ENCODE measurements at regions not wholly inside any gene's neighbourhood (a gene's known extent, or its start where the extent isn't known, plus 50 kb on each side); places are given as distances from the start of the nearest gene placed in this dataset.

DNA sequence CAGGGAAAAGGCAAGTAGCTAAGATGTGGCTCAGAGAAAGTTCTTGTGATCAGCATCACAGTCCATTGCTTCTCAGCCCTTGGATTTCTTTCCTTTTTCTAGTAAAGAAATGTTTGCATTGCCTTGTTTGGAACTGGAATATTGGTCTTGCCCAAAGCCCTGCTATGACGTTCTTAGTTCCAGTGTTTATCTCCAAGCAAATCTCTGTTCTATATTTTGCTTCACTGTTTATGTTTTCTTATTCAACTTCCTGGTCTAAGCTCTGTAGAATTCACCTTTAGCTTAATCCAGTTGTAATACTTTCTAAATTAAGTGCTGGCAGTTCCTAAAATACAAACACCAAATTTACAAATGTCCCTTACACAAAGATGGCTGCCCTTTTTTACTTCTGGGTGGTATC, 88.7 kb upstream of the ZNF438 start (continued):
- TF ChIP-seq, protein P1, sequence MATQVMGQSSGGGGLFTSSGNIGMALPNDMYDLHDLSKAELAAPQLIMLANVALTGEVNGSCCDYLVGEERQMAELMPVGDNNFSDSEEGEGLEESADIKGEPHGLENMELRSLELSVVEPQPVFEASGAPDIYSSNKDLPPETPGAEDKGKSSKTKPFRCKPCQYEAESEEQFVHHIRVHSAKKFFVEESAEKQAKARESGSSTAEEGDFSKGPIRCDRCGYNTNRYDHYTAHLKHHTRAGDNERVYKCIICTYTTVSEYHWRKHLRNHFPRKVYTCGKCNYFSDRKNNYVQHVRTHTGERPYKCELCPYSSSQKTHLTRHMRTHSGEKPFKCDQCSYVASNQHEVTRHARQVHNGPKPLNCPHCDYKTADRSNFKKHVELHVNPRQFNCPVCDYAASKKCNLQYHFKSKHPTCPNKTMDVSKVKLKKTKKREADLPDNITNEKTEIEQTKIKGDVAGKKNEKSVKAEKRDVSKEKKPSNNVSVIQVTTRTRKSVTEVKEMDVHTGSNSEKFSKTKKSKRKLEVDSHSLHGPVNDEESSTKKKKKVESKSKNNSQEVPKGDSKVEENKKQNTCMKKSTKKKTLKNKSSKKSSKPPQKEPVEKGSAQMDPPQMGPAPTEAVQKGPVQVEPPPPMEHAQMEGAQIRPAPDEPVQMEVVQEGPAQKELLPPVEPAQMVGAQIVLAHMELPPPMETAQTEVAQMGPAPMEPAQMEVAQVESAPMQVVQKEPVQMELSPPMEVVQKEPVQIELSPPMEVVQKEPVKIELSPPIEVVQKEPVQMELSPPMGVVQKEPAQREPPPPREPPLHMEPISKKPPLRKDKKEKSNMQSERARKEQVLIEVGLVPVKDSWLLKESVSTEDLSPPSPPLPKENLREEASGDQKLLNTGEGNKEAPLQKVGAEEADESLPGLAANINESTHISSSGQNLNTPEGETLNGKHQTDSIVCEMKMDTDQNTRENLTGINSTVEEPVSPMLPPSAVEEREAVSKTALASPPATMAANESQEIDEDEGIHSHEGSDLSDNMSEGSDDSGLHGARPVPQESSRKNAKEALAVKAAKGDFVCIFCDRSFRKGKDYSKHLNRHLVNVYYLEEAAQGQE (IDR thresholded peaks at IDR 0.05; ENCODE audit: low read depth) = no peak
- TF ChIP-seq SIN3A (IDR thresholded peaks at IDR 0.05; ENCODE audit: low read depth) = no peak

DNA sequence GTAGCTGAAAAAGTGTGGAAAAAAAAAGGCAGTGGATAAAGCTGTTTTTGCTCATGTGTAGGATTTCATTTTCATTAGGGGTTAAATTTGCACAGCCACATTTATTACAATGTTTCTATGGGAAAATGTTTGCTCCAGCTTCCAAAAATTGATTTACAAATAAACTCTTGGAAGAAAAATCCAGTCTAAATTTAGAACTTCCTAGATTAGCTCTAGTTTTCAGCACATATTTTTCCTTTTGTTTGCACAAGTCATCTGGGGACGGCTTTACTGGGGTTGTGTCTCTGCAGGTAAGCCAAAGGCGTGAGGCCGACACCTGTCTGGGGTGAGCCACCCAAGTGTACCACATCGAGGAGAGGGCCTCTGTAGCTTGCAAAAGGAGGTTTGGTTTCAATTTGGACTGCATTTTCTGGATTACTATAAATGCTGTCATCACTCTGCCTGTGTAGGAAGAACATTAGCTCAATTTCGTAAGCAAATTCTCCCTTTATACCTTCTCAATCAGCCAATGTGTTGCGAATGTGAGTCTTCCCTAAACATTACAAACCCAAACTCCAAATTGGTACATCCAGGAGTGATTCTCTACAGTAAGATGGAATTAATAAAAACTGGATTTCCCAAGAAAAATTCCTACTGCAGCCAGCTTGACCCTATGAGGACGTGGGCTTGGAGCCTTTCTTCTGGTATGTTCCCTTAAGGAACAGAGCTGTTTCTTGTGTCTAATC, 89.5 kb upstream of the ZNF438 start:
- Histone ChIP-seq H3K4me2 (ENCODE audit: low read length) (no peak overlapping the region), H3K4me1 (ENCODE audit: control insufficient read depth in 1 of 2, insufficient read depth in 2 of 2, low read length in 2 of 2) (no peaks in the 10 kb centered on the region; a peak in 1 of 4 replicates), H3K27me3 (ENCODE audit: insufficient read depth, low read length) (no peaks in the 10 kb centered on the region), H3K9me3 (ENCODE audit: control insufficient read depth in 1 of 2, insufficient read depth in 1 of 2, low read depth in 1 of 2, low read length in 2 of 2) (no peaks in the 10 kb centered on the region), H3K27ac (ENCODE audit: low read depth, low read length) (no peak overlapping the region), H3K4me3 (replicated peaks in 1 of 2; ENCODE audit: low read depth in 1 of 2, low read length in 2 of 2) (no peak overlapping the region), H3K79me2 (ENCODE audit: insufficient read depth, low read length) (no peaks in the 10 kb centered on the region), H4K20me1 (ENCODE audit: insufficient read depth) (no peaks in the 10 kb centered on the region), H3K36me3 (ENCODE audit: control insufficient read depth in 1 of 2, insufficient read depth in 2 of 2, low read length in 2 of 2) (no peaks in the 10 kb centered on the region), H2AFZ (ENCODE audit: low read depth, low read length, poor library complexity, severe bottlenecking) (no peak overlapping the region), H3K9me2 (ENCODE audit: insufficient read depth) (no peaks in the 10 kb centered on the region), H3K9ac (ENCODE audit: low read length) (no peak overlapping the region)
- ChIA-PET POLR2A (no interaction called here), RAD21 (ENCODE audit: low non-redundant PET in 1 of 2, low total read pairs in 2 of 2, uncharacterized antibody in 2 of 2, unreplicated experiment in 2 of 2) (no interaction called here), CTCF (interaction anchor here (0.9 kb wide), 1 partner anchor 10 kb away, joined by 4 read pairs; no protein-coding TSS in a partner anchor)
- intact Hi-C loops (cut with micrococcal nuclease) = no loop called here
- ATAC-seq (no peak), DNase-seq (ENCODE audit: low read depth, low spot score) (no peak)
- TF ChIP-seq, protein P2, sequence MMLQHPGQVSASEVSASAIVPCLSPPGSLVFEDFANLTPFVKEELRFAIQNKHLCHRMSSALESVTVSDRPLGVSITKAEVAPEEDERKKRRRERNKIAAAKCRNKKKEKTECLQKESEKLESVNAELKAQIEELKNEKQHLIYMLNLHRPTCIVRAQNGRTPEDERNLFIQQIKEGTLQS (IDR thresholded peaks at IDR 0.05) = no peak
- TF ChIP-seq EZH2phosphoT487 (IDR thresholded peaks at IDR 0.05; ENCODE audit: borderline replicate concordance) (no peak), ZFX (IDR thresholded peaks at IDR 0.05) (no peak), SP1 (IDR thresholded peaks at IDR 0.05; ENCODE audit: low read depth) (no peak)
- no TSS peak for BruUV-seq (replicated peaks)
